Fibroblast of the aortic adventitia (primary cell): ENCODE measurements at regions not wholly inside any gene's neighbourhood (a gene's known extent, or its start where the extent isn't known, plus 50 kb on each side); places are given as distances from the start of the nearest gene placed in this dataset.
"Not testable (repeated sequence)": the region's sequence is repeated elsewhere in the genome, so short reads cannot be mapped to it uniquely, and the experiment has no call there.

Source experiments
- DNase-seq: peaks from one replicate; pipeline ENCODE4 v3.0.0-alpha.2; 2010; ENCODE audit warnings: low read depth
- H3K4me3 ChIP-seq: 2 replicates; pipeline ENCODE4 v1.5.1; 2011; ENCODE audit warnings: low read depth, mild to moderate bottlenecking, control low read depth, low read length, moderate library complexity
- TF ChIP-seq, protein P1 (sequence below): IDR thresholded peaks from 2 replicates; pipeline ENCODE4 v1.5.1; 2011; ENCODE audit warnings: mild to moderate bottlenecking, low read length, control low read depth, inconsistent platforms; ENCODE audit not compliant: insufficient read depth

DNA sequence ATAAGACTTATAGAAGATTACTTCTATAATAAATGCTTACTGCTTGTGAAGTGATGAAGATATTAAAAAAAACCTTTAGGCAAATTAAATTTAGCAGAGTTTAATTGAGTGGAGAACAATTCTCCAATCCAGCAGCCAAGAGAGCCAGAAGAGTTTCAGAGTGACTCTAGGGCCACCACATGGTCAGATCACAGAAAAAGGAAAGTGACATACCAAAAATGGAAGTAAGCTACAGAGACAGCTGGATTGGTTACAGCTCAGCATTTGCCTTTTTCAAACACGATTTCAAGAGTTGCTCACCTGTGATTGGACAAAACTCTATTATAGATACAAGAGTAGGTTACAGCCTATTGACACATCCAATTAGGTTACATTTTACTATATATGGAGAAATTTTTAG lies 79.0 kb upstream of the TRAM1L1 start:
- TF ChIP-seq, protein P1, sequence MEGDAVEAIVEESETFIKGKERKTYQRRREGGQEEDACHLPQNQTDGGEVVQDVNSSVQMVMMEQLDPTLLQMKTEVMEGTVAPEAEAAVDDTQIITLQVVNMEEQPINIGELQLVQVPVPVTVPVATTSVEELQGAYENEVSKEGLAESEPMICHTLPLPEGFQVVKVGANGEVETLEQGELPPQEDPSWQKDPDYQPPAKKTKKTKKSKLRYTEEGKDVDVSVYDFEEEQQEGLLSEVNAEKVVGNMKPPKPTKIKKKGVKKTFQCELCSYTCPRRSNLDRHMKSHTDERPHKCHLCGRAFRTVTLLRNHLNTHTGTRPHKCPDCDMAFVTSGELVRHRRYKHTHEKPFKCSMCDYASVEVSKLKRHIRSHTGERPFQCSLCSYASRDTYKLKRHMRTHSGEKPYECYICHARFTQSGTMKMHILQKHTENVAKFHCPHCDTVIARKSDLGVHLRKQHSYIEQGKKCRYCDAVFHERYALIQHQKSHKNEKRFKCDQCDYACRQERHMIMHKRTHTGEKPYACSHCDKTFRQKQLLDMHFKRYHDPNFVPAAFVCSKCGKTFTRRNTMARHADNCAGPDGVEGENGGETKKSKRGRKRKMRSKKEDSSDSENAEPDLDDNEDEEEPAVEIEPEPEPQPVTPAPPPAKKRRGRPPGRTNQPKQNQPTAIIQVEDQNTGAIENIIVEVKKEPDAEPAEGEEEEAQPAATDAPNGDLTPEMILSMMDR = no peak
- no peak overlapping the region for H3K4me3 ChIP-seq
- no peak for DNase-seq

DNA sequence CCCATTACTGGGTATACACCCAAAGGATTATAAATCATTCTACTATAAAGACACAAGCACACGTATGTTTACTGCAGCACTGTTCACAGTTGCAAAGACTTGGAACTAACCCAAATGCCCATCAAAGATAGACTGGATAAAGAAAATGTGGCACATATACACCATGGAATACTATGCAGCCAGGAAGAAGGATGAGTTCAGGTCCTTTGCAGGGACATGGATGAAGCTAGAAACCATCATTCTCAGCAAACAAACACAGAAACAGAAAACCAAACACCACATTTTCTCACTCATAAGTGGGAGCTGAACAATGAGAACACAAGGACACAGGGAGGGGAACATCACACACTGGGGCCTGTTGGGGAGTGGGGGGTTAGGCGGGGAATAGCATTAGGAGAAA lies 90.0 kb upstream of the TRAM1L1 start:
- not testable (repeated sequence) for H3K4me3 ChIP-seq, DNase-seq

DNA sequence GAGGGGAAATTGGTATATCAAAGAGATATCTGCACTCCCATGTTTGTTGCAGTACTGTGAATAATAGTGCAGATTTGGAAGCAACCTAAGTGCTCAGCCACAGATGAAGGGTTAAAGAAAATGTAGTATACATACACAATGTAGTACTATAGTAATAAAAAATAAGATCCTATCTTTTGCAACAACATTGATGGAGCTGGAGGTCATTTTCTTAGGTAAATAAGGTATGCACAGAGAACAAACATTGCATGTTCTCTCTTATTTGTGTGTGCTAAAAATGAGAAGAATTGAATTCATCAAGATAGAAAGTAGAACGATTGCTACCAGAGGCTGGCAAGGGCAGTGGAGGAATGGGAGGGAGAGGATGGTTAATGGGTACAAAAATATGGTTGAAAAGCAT lies 117.9 kb upstream of the TRAM1L1 start:
- DNase-seq = no peak
- no peak overlapping the region for H3K4me3 ChIP-seq
- TF ChIP-seq, protein P1 = no peak

DNA sequence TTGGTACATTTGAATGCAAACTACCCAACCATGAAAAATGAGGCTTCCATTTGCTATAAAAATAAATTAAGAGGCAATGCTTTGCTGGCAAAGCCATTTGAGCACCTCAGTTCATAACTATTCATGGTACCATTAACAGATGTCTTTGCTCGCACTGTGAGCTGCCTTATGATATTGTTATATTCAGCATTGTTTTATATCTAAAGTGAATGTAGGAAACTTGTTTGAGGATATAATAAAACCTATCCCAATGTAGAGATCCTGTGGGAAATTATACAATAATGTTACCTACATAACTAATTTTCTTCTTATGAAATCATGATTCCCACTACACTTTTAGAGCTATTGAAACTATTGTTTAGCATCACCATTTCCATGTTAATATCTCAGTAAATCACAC lies 125.2 kb upstream of the TRAM1L1 start:
- no peak overlapping the region for H3K4me3 ChIP-seq
- DNase-seq = no peak
- TF ChIP-seq, protein P1 = no peak

DNA sequence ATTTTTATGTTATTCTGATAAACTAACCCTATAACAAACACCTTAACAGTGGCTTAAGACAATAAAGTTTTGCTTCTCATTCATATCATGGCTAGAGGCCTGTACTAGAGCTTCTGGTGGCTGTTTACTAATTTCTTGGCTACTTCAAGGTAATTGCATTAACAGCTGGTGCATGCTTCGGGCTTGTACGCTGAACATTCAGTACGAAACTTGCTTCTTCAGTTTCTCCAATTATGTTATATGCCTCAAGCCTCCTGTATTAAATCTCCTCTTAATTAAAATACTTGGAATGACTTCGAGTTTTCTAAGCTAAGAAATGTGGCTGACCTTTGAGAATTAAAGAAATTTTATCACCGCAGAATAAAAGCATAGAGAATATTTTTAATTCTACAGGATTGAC lies 138.9 kb upstream of the TRAM1L1 start:
- no peak for DNase-seq
- no peak overlapping the region for H3K4me3 ChIP-seq
- TF ChIP-seq, protein P1 = no peak

DNA sequence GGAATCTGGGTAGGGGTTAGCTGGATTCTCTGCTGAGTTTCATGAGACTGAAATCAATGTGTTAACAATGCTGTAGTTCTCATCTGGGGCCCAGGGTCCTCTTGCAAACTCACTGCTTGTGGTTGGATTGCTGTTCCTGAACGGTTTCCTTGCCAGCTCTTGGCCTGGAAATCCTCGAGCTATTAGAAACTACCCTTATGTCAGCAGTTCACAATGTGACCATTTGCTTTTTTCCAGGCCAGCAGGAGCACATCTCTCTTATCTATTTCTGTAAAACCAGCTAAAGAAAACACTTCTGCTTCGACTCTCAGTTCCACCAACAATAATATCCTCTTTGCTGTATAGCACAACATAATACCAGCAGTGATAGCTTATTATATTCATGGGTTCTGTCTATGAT lies 140.1 kb upstream of the TRAM1L1 start:
- no peak overlapping the region for H3K4me3 ChIP-seq
- TF ChIP-seq, protein P1 = no peak
- DNase-seq = no peak

DNA sequence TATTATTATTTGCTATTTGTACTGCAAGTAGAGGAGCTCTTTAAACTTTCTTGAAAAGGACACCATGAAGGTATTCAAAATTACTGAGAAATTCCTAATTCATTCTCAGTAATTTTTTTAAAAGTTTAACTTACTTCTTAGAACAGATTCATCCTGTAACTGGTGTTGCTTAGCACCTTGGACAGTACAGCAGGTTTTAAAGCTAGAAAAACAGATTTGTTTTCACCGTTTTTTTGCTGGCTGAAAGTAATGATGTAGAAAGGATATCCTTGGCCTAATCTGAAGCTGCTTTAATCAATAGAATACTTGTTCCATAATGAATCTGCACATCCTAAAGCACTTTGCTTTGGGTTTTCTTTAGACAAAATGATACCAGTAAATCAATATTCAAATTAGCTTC lies 142.5 kb upstream of the TRAM1L1 start:
- TF ChIP-seq, protein P1 = no peak
- DNase-seq = no peak
- no peak overlapping the region for H3K4me3 ChIP-seq
